ENCODE measurements at regions not wholly inside any gene's neighbourhood (a gene's known extent, or its start where the extent isn't known, plus 50 kb on each side); places are given as distances from the start of the nearest gene placed in this dataset.

GRCh38 chr3:59680919-59681318, 631.1 kb upstream of the CFAP20DC start:
- Histone ChIP-seq H2AFZ (no peak overlapping the region), H3K36me3 (replicated peaks; ENCODE audit: insufficient read depth, low read depth) (no peaks in the 10 kb centered on the region), H3K79me2 (no peaks in the 10 kb centered on the region), H3K27me3 (no peaks in the 10 kb centered on the region), H3K4me1 (ENCODE audit: insufficient read depth) (peaks cover 5% of the 10 kb centered on the region), H3K9me2 (replicated peaks; ENCODE audit: insufficient read depth) (no peaks in the 10 kb centered on the region), H4K20me1 (ENCODE audit: insufficient read depth, poor library complexity, severe bottlenecking) (no peaks in the 10 kb centered on the region), H3K27ac (no peak overlapping the region), H3K4me2 (no peak overlapping the region), H3K9me3 (ENCODE audit: low read depth) (no peaks in the 10 kb centered on the region), H3K4me3 (no peak overlapping the region)
- no peak for TF ChIP-seq EZH2 (IDR thresholded peaks at IDR 0.05; ENCODE audit: borderline replicate concordance)
- no peak for TF ChIP-seq CTCF (IDR thresholded peaks at IDR 0.05; ENCODE audit: poor library complexity)
- WGBS (ENCODE audit: low lambda C conversion rate, missing lambda C conversion rate), result 91% methylated on average over 6 of the region's 6 CpGs
- no peak for DNase-seq (ENCODE audit: low spot score)

- 81% methylated on average over 11 of the region's 11 CpGs for WGBS (ENCODE audit: low lambda C conversion rate, missing lambda C conversion rate)
- no peaks in the 10 kb centered on the region for H3K27me3 ChIP-seq
- no peak overlapping the region for H3K27ac ChIP-seq
- H3K79me2 ChIP-seq, result no peaks in the 10 kb centered on the region
- H4K20me1 ChIP-seq (ENCODE audit: insufficient read depth, poor library complexity, severe bottlenecking), result no peaks in the 10 kb centered on the region
- H3K4me2 ChIP-seq, result no peak overlapping the region
- peaks cover 5% of the 10 kb centered on the region for H3K4me1 ChIP-seq (ENCODE audit: insufficient read depth)
- no peaks in the 10 kb centered on the region for H3K36me3 ChIP-seq (replicated peaks; ENCODE audit: insufficient read depth, low read depth)
- no peaks in the 10 kb centered on the region for H3K9me3 ChIP-seq (ENCODE audit: low read depth)
- no peak for DNase-seq (ENCODE audit: low spot score)
- H3K4me3 ChIP-seq, result no peak overlapping the region
- H3K9me2 ChIP-seq (replicated peaks; ENCODE audit: insufficient read depth), result no peaks in the 10 kb centered on the region
- H2AFZ ChIP-seq, result no peak overlapping the region
- no peak for TF ChIP-seq CTCF (IDR thresholded peaks at IDR 0.05; ENCODE audit: poor library complexity)
- no peak for TF ChIP-seq EZH2phosphoT487 (IDR thresholded peaks at IDR 0.05; ENCODE audit: low read depth, severe bottlenecking, unreplicated experiment)
- TF ChIP-seq EZH2 (IDR thresholded peaks at IDR 0.05; ENCODE audit: borderline replicate concordance), result no peak
Measured at GRCh38 chr3:59677747-59678702, 628.2 kb upstream of the CFAP20DC start.

DNA sequence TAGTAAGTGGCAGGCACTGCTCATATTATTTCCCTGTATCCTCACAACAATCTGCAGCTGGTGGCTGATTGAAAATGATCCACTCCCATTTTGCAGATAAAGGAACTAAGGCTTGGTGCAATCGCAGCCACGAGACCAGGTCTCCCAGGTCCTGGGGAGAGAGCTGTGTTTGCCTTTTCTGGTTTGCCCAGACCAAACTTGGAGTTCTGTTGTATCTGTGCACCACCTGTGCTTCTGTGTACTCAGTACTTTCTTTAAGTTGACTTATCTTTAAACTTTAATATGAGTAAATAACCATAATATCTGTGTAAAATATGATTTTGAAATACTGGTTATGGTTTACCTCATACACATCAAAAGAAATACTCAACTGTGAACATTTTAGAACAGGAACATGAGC, 625.7 kb upstream of the CFAP20DC start:
- Histone ChIP-seq H3K9me2 (replicated peaks; ENCODE audit: insufficient read depth) (no peaks in the 10 kb centered on the region), H3K27ac (no peak overlapping the region), H3K9me3 (ENCODE audit: low read depth) (no peaks in the 10 kb centered on the region), H3K4me2 (no peak overlapping the region), H3K4me3 (no peak overlapping the region), H3K36me3 (replicated peaks; ENCODE audit: insufficient read depth, low read depth) (no peaks in the 10 kb centered on the region), H3K79me2 (no peaks in the 10 kb centered on the region), H3K27me3 (no peaks in the 10 kb centered on the region), H2AFZ (no peak overlapping the region), H3K4me1 (ENCODE audit: insufficient read depth) (peaks cover 5% of the 10 kb centered on the region), H4K20me1 (ENCODE audit: insufficient read depth, poor library complexity, severe bottlenecking) (no peaks in the 10 kb centered on the region)
- 82% methylated on average over 2 of the region's 2 CpGs for WGBS (ENCODE audit: low lambda C conversion rate, missing lambda C conversion rate)
- no peak for DNase-seq (ENCODE audit: low spot score)
- TF ChIP-seq EZH2phosphoT487 (IDR thresholded peaks at IDR 0.05; ENCODE audit: low read depth, severe bottlenecking, unreplicated experiment), result no peak
- TF ChIP-seq EZH2 (IDR thresholded peaks at IDR 0.05; ENCODE audit: borderline replicate concordance), result no peak

GRCh38 chr3:59663076-59663850, 613.4 kb upstream of the CFAP20DC start:
- WGBS (ENCODE audit: low lambda C conversion rate, missing lambda C conversion rate), result 98% methylated on average over 2 of the region's 2 CpGs
- H3K4me1 ChIP-seq (ENCODE audit: insufficient read depth), result peaks cover 37% of the 10 kb centered on the region

More at GRCh38 chr3:59663076-59663850, 613.4 kb upstream of the CFAP20DC start:
- Histone ChIP-seq H3K9me3 (ENCODE audit: low read depth) (no peaks in the 10 kb centered on the region), H3K4me2 (no peak overlapping the region), H3K79me2 (no peaks in the 10 kb centered on the region), H3K27ac (no peak overlapping the region), H3K4me3 (no peak overlapping the region), H3K9me2 (replicated peaks; ENCODE audit: insufficient read depth) (no peaks in the 10 kb centered on the region), H3K27me3 (no peaks in the 10 kb centered on the region), H3K36me3 (replicated peaks; ENCODE audit: insufficient read depth, low read depth) (no peaks in the 10 kb centered on the region), H2AFZ (no peak overlapping the region), H4K20me1 (ENCODE audit: insufficient read depth, poor library complexity, severe bottlenecking) (no peaks in the 10 kb centered on the region)
- TF ChIP-seq CTCF (IDR thresholded peaks at IDR 0.05; ENCODE audit: poor library complexity), result no peak
- no peak for TF ChIP-seq EZH2 (IDR thresholded peaks at IDR 0.05; ENCODE audit: borderline replicate concordance)
- no peak for TF ChIP-seq EZH2phosphoT487 (IDR thresholded peaks at IDR 0.05; ENCODE audit: low read depth, severe bottlenecking, unreplicated experiment)
- DNase-seq (ENCODE audit: low spot score), result no peak

Measured in hepatocyte (in vitro differentiated cells).